Natural killer cell treated with Interleukin-12 subunit alpha and Interleukin-12 subunit beta and Interleukin-15 and Interleukin-18, amount 100 ng/mL, for 72 hours (primary cell): ENCODE measurements at regions not wholly inside any gene's neighbourhood (a gene's known extent, or its start where the extent isn't known, plus 50 kb on each side); places are given as distances from the start of the nearest gene placed in this dataset.

Experiments
- ATAC-seq, 2 donors: fragments of 150-1000 bp; cut with Tn5 transposase in 1 of 2; sonication (Bioruptor Pico), chemical (Tn5 transposase) in 1 of 2; 2 replicates each; pipeline ENCODE4 v1.10.0; 2021
- DNase-seq: peaks from one replicate; pipeline ENCODE4 v3.0.0; 2022; ENCODE audit warnings: low spot score
- H3K27ac Mint-ChIP-seq, 2 donors: 1 replicate in 1 of 2; 2 replicates in 1 of 2; pipeline ENCODE4 v1.8.0; 2022; ENCODE audit warnings: mixed read lengths in 2 of 2, mild to moderate bottlenecking in 1 of 2, moderate library complexity in 1 of 2
- H3K27me3 Mint-ChIP-seq, 2 donors: 1 replicate in 1 of 2; 2 replicates in 1 of 2; pipeline ENCODE4 v1.8.0; 2022; ENCODE audit warnings: mixed read lengths in 2 of 2
- H3K36me3 Mint-ChIP-seq: one replicate; pipeline ENCODE4 v1.8.0; 2022; ENCODE audit warnings: mixed read lengths
- H3K4me1 Mint-ChIP-seq, 2 donors: 1 replicate in 1 of 2; 2 replicates in 1 of 2; pipeline ENCODE4 v1.8.0; 2022; ENCODE audit warnings: low read depth in 2 of 2, mixed read lengths in 2 of 2, mild to moderate bottlenecking in 1 of 2
- H3K4me3 Mint-ChIP-seq: one replicate; pipeline ENCODE4 v1.8.0; 2022; ENCODE audit warnings: mixed read lengths
- H3K9me3 Mint-ChIP-seq: 2 replicates; pipeline ENCODE4 v1.8.0; 2022; ENCODE audit warnings: mixed read lengths

DNA sequence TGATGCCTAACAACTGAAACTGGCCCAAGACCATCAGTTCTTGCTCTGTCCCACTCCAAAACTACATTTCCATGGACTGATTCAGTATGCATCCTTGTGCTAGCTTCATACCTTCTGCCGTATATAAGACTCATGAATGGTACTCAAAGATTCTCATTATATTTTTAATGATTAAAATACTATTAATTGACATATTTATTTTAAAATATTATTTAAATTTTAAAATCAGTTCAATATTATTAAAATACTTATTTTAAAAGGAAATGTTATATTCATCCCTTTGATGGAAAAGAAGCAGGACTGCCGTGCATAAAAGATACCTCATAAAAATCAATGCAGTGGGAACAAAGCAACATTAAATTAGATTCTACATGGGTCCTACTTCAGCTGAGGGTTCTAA is 153.4 kb downstream of the AXIN2 start:
- Mint-ChIP-seq H3K36me3 (no peaks in the 10 kb centered on the region), H3K4me1 (no peaks in the 10 kb centered on the region), H3K9me3 (peaks cover 3% of the 10 kb centered on the region), H3K27ac (no peak overlapping the region), H3K4me3 (no peak overlapping the region), H3K27me3 (peaks cover 11 to 14% of the 10 kb centered on the region in 2 donors)
- ATAC-seq, result no peak
- DNase-seq, result no peak

- Mint-ChIP-seq H3K36me3 (no peaks in the 10 kb centered on the region), H3K27me3 (peaks cover 12 to 14% of the 10 kb centered on the region in 2 donors), H3K4me1 (no peaks in the 10 kb centered on the region), H3K27ac (no peak overlapping the region), H3K4me3 (no peak overlapping the region), H3K9me3 (peaks cover 3% of the 10 kb centered on the region)
- DNase-seq (no peak), ATAC-seq (no peak)
These were observed 154.4 kb downstream of the AXIN2 start for GRCh38 chr17:65407017-65407416.

GRCh38 chr17:65406552-65406951 is 154.9 kb downstream of the AXIN2 start:
- H3K4me1 Mint-ChIP-seq, result no peaks in the 10 kb centered on the region
- no peak overlapping the region for H3K4me3 Mint-ChIP-seq
- no peak for ATAC-seq

GRCh38 chr17:65405563-65405962 is 155.9 kb downstream of the AXIN2 start:
- Mint-ChIP-seq H3K9me3 (no peaks in the 10 kb centered on the region), H3K27me3 (peaks cover 14 to 23% of the 10 kb centered on the region in 2 donors)
- no peak for ATAC-seq

More at GRCh38 chr17:65406552-65406951, 154.9 kb downstream of the AXIN2 start:
- peaks cover 3% of the 10 kb centered on the region for H3K9me3 Mint-ChIP-seq
- no peaks in the 10 kb centered on the region for H3K36me3 Mint-ChIP-seq
- H3K27me3 Mint-ChIP-seq, result peaks cover 12 to 14% of the 10 kb centered on the region in 2 donors
- H3K27ac Mint-ChIP-seq, result no peak overlapping the region
- no peak for DNase-seq

DNA sequence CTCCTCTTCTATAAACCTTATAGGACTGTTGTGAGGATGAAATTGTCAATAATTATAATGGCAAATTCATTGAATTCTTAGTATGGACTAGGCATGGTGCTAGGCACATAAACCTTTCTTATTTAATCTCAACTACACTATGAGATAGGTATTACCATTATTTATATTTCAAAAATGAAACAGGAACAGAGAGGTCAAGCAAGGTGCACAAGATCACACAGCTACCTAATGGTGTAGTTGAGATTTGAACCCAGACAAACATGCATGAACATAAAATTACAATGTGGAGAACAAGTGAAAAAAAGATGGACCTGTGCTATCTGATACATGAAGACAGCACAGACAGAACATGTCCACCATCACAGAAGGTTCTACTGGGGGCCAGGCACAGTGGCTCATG is 156.7 kb downstream of the AXIN2 start:
- H3K4me3 Mint-ChIP-seq, result no peak overlapping the region
- H3K4me1 Mint-ChIP-seq, result no peaks in the 10 kb centered on the region
- peaks cover 16 to 24% of the 10 kb centered on the region in 2 donors for H3K27me3 Mint-ChIP-seq
- ATAC-seq (no peak), DNase-seq (no peak)
- H3K27ac Mint-ChIP-seq, result no peak overlapping the region
- no peaks in the 10 kb centered on the region for H3K36me3 Mint-ChIP-seq
- no peaks in the 10 kb centered on the region for H3K9me3 Mint-ChIP-seq

More at GRCh38 chr17:65405563-65405962, 155.9 kb downstream of the AXIN2 start:
- H3K4me3 Mint-ChIP-seq, result no peak overlapping the region
- DNase-seq, result no peak
- no peaks in the 10 kb centered on the region for H3K36me3 Mint-ChIP-seq
- no peak overlapping the region for H3K27ac Mint-ChIP-seq
- H3K4me1 Mint-ChIP-seq, result no peaks in the 10 kb centered on the region

DNA sequence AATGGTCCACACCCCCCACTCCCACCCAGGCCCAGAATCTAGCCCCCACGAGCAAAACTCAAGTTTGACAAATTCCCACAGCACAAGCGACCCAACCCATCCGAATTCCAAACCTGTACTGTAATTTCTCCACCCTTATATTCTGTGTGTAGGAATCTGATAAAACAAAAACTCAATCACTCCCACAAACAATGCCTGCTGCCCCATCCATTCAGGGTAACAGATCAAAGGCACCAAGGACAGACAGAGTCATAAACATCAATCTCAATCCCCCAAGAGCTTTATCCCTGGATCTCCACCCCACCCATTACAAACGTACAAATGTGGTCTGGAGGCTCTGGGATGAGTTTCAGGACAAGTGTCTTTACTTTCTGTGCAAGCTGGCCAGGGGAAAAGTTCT is 157.8 kb downstream of the AXIN2 start:
- ATAC-seq, result no peak
- peaks cover 15 to 21% of the 10 kb centered on the region in 2 donors for H3K27me3 Mint-ChIP-seq
- H3K27ac Mint-ChIP-seq, result no peak overlapping the region
- H3K4me3 Mint-ChIP-seq, result no peak overlapping the region
- H3K9me3 Mint-ChIP-seq, result no peaks in the 10 kb centered on the region
- no peaks in the 10 kb centered on the region for H3K36me3 Mint-ChIP-seq
- no peak for DNase-seq
- H3K4me1 Mint-ChIP-seq, result no peaks in the 10 kb centered on the region

DNA sequence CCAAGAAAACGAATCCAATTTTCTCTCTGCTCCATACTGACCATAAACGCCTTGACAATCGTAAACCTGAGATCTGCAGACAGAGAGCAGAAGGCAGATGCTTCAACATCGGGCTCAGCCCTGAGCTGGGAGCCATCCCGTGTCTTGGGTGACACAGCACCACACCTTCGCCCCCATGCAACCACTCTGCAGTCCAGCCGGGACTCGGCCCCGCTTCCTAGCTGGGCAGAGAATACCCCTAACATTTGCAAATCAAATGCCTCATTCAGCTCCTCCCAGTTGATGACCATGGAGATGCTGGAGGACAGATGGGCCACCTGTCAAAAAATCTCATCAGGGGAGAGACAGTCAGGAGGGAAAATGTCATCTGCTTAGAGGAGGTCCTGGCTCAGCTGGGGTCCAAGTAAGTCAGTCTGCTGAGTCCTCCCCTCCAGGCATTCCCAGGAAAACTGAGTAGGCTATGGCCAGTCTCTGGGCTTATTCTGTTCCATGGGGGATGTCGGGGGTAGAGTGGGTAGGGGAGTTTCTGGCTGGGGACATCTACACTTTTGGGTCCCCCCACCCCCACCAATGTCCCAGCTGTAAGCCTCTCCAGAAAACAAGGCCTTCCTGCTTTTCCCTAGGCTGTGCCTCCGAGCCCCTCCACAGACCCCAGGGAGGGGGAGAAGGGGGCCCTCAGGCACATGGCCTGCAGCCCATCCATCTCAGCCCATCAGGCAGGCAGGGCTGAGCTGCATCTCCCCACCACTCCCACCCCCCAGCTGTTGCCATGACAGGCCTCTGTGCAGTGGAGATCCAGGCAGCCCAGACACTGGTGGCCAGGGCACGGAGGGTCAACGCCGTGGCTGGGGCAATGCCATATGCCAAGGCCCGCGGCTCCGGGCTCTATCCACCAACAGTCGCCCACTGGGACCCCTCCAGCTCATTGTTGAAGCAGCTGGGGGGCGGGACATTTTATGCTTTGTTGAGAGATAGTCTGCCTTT is 158.6 kb downstream of the AXIN2 start:
- no peak overlapping the region for H3K27ac Mint-ChIP-seq
- no peaks in the 10 kb centered on the region for H3K9me3 Mint-ChIP-seq
- H3K4me1 Mint-ChIP-seq, result no peaks in the 10 kb centered on the region
- DNase-seq, result no peak
- peak in 1 of 2 donors; percentile 45 for ATAC-seq
- no peaks in the 10 kb centered on the region for H3K36me3 Mint-ChIP-seq
- H3K27me3 Mint-ChIP-seq, result peaks cover 12 to 21% of the 10 kb centered on the region in 2 donors
- no peak overlapping the region for H3K4me3 Mint-ChIP-seq

DNA sequence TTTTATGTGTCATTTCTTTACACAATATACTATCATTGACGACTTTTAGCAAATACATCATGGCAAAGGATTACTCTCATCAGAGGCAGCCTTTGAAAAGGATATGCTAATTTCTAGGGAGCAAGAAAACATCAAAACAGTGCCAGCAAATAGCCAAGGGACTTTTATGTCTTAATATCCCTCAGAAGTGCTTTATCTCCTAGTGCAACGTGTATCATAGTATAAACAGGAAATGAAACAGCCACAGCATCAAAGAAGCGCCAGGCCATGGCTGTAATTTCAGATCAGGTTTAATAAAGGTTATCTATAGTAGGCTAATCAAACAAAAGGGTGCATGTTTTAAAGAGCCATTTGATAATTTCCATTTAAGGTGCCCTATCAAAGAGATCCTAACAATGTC is 159.9 kb downstream of the AXIN2 start:
- H3K9me3 Mint-ChIP-seq, result no peaks in the 10 kb centered on the region
- H3K36me3 Mint-ChIP-seq, result no peaks in the 10 kb centered on the region
- peaks cover 16 to 21% of the 10 kb centered on the region in 2 donors for H3K27me3 Mint-ChIP-seq
- no peak overlapping the region for H3K4me3 Mint-ChIP-seq
- H3K27ac Mint-ChIP-seq, result no peak overlapping the region
- DNase-seq, result no peak
- no peak for ATAC-seq
- no peaks in the 10 kb centered on the region for H3K4me1 Mint-ChIP-seq

DNA sequence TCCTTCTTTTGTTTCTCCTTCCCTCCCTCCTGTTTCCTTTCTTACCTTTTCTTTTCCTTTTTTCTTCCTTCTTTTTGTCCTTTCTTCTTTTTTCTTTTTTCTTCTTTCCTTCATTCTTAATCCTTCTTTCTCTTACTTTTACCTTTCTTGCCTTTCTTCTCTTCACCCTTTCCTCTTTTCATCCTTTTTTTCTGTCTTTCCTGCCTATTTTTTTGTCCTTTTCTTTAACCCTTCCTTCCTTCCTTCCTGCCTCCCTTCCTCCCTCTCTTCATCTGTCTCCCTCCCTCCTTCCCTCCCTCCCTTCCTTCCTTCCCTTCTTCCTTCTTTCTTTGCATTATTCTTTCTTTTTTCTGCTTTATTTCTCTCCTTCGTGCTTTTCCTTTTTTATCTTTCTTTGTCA is 160.7 kb downstream of the AXIN2 start:
- ATAC-seq, result no peak

DNA sequence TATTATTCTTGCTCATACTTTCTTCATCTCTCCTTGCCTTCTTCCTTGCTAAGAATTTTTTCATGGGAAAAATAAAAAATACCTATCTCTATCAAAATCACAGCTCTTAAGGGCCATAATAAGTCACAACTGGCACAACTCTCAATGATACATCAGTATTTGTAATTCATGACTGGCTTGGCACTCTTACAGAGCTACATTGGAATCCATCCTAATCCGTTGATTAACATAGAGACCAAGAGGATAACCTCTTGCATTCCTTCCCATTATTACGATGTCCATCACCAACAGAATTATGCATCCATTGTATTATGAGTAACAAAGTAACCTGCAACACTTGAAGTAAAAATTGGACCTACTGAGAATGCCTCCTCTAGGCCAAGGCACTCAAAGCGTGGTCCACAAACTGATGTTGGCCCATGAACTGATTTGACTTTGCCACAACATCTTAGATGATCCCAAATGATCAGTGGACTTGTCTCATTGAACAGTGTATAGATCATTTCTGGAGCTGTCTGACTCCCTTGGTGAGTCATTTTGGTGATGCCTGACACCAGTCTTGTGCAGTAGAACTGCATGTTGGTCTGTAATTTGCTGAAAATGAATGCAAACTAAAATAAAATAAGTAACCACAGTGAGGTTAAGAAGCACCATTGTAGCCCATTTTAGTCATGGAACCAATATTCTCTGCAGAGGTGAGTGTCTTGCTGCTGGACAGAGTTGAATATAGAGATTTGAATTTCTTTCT is 163.2 kb downstream of the AXIN2 start:
- no peaks in the 10 kb centered on the region for H3K9me3 Mint-ChIP-seq
- H3K4me3 Mint-ChIP-seq, result no peak overlapping the region
- ATAC-seq, result no peak
- H3K27ac Mint-ChIP-seq, result no peak overlapping the region
- H3K4me1 Mint-ChIP-seq, result no peaks in the 10 kb centered on the region
- no peak for DNase-seq
- H3K36me3 Mint-ChIP-seq, result no peaks in the 10 kb centered on the region
- H3K27me3 Mint-ChIP-seq, result peaks cover 21 to 24% of the 10 kb centered on the region in 2 donors

More for the DNA sequence above, 160.7 kb downstream of the AXIN2 start:
- Mint-ChIP-seq H3K9me3 (no peaks in the 10 kb centered on the region), H3K36me3 (no peaks in the 10 kb centered on the region), H3K4me3 (no peak overlapping the region), H3K27ac (no peak overlapping the region), H3K4me1 (no peaks in the 10 kb centered on the region), H3K27me3 (peaks cover 19 to 21% of the 10 kb centered on the region in 2 donors)
- no peak for DNase-seq

GRCh38 chr17:65395924-65396323 is 165.5 kb downstream of the AXIN2 start:
- Mint-ChIP-seq H3K4me3 (no peak overlapping the region), H3K36me3 (no peaks in the 10 kb centered on the region)

DNA sequence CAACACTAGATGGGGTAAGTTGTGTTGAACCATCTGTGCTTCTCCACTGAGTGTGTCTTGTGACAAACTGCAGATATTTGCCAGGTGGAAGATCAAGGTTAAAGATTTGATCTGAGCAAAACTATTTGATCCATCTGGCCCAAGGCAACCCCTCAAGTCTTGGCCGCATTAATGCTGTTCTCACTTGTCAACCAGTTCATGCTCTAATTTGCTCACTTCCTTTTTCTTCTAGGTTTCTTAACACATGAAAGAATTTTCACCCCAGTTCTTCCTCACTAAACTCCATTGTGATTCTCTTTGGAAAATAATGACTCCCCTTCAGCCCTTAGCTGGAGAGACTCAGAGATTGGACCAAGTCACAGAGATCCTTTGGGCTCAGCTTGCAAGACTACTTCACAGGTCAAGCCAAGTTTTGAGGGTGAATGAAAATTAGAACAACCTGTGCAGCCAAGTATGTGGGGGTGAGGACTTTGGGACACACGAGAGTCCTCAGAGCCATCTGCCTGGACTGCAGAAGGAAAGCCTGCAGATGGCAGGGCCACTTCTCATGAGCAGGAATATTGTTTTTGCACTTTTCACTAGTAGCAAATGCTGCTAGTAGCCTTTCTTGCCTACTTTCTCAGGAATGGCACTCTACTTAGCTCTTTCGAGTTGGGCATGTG is 166.5 kb downstream of the AXIN2 start:
- Mint-ChIP-seq H3K36me3 (no peaks in the 10 kb centered on the region), H3K4me1 (no peaks in the 10 kb centered on the region)
- no peak for ATAC-seq

More at GRCh38 chr17:65395924-65396323, 165.5 kb downstream of the AXIN2 start:
- no peaks in the 10 kb centered on the region for H3K4me1 Mint-ChIP-seq
- ATAC-seq (no peak), DNase-seq (no peak)
- no peak overlapping the region for H3K27ac Mint-ChIP-seq
- H3K27me3 Mint-ChIP-seq, result peaks cover 16 to 24% of the 10 kb centered on the region in 2 donors
- no peaks in the 10 kb centered on the region for H3K9me3 Mint-ChIP-seq

DNA sequence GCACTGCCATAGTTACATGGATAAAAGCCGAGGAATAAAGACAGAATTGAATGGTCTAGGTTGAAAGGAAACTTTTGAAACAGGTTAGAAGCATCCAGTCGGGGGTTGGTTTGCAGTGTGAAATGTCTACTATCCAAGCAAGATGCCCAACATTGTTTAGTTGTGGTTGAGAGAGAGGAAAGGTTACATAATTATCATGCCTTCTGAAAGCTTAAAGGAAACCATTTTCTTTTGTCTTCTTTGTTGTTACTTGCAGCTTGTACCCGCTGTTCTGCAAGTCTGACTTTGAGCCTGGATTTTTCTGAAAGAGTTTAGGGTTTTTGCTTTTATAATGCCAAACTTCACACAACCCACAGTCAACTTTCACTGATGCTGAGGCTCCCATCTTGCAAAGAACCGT is 167.9 kb downstream of the AXIN2 start:
- H3K9me3 Mint-ChIP-seq, result no peaks in the 10 kb centered on the region
- peaks cover 3 to 24% of the 10 kb centered on the region in 2 donors for H3K27me3 Mint-ChIP-seq
- no peak overlapping the region for H3K27ac Mint-ChIP-seq
- no peak overlapping the region for H3K4me3 Mint-ChIP-seq
- DNase-seq (no peak), ATAC-seq (no peak)
- H3K4me1 Mint-ChIP-seq, result no peaks in the 10 kb centered on the region
- no peaks in the 10 kb centered on the region for H3K36me3 Mint-ChIP-seq

More for the DNA sequence above, 166.5 kb downstream of the AXIN2 start:
- no peak overlapping the region for H3K27ac Mint-ChIP-seq
- no peaks in the 10 kb centered on the region for H3K9me3 Mint-ChIP-seq
- no peak for DNase-seq
- no peak overlapping the region for H3K4me3 Mint-ChIP-seq
- H3K27me3 Mint-ChIP-seq, result peaks cover 9 to 19% of the 10 kb centered on the region in 2 donors
